Loucy (cell line): ENCODE measurements at regions not wholly inside any gene's neighbourhood (a gene's known extent, or its start where the extent isn't known, plus 50 kb on each side); places are given as distances from the start of the nearest gene placed in this dataset.

Experiments
- H2AFZ ChIP-seq: fragments of 200-600 bp; sonication (generic); 2 replicates; pipeline ENCODE4 v1.6.0; 2016; ENCODE audit warnings: antibody characterized with exemption, mild to moderate bottlenecking, low read length, moderate library complexity
- H3F3A ChIP-seq: fragments of 200-600 bp; 2 replicates; pipeline ENCODE4 v1.6.0; 2016; ENCODE audit warnings: antibody characterized with exemption, low read depth, mild to moderate bottlenecking
- H3K27me3 ChIP-seq: fragments of 200-600 bp; sonication (generic); 2 replicates; pipeline ENCODE4 v1.6.1; 2014; ENCODE audit warnings: low read length, mild to moderate bottlenecking; ENCODE audit not compliant: insufficient read depth, poor library complexity, severe bottlenecking
- H3K36me3 ChIP-seq: fragments of 200-600 bp; sonication (generic); 2 replicates; pipeline ENCODE4 v1.6.1; 2016; ENCODE audit warnings: low read length; ENCODE audit not compliant: insufficient read depth
- H3K4me1 ChIP-seq: fragments of 200-600 bp; sonication (generic); 2 replicates; pipeline ENCODE4 v1.5.1; 2014; ENCODE audit warnings: low read length, mild to moderate bottlenecking; ENCODE audit not compliant: insufficient read depth, poor library complexity, severe bottlenecking
- H3K4me2 ChIP-seq: fragments of 200-600 bp; sonication (generic); 2 replicates; pipeline ENCODE4 v1.6.0; 2014; ENCODE audit warnings: antibody characterized with exemption, low read length, low read depth, mild to moderate bottlenecking; ENCODE audit not compliant: poor library complexity, severe bottlenecking
- H3K4me3 ChIP-seq: fragments of 200-600 bp; sonication (generic); 2 replicates; pipeline ENCODE4 v1.5.1; 2014; ENCODE audit warnings: low read length, mild to moderate bottlenecking, mixed read lengths; ENCODE audit not compliant: poor library complexity, severe bottlenecking
- H3K79me2 ChIP-seq: fragments of 200-600 bp; sonication (generic); 2 replicates; pipeline ENCODE4 v1.6.1; 2014; ENCODE audit warnings: low read length; ENCODE audit not compliant: insufficient read depth
- H3K9ac ChIP-seq: fragments of 200-600 bp; sonication (generic); 2 replicates; pipeline ENCODE4 v1.6.0; 2014; ENCODE audit warnings: mild to moderate bottlenecking, low read depth, low read length, moderate library complexity; ENCODE audit not compliant: poor library complexity, severe bottlenecking
- H3K9me2 ChIP-seq: fragments of 200-600 bp; sonication (generic); replicated peaks from 2 replicates; pipeline ENCODE4 v1.6.1; 2016; ENCODE audit warnings: low read depth, low read length, mixed read lengths
- H3K9me3 ChIP-seq: fragments of 200-600 bp; sonication (generic); 2 replicates; pipeline ENCODE4 v1.6.1; 2014; ENCODE audit warnings: mild to moderate bottlenecking, antibody characterized with exemption, low read length, low read depth; ENCODE audit not compliant: insufficient read depth
- H4K20me1 ChIP-seq: fragments of 200-600 bp; sonication (generic); 2 replicates; pipeline ENCODE4 v1.6.0; 2014; ENCODE audit warnings: antibody characterized with exemption, low read length, mild to moderate bottlenecking; ENCODE audit not compliant: insufficient read depth, poor library complexity, severe bottlenecking
- CTCF ChIP-seq: fragments of 200-600 bp; sonication (generic); conservative IDR thresholded peaks from 2 replicates; pipeline ENCODE4 v1.5.1; 2014; ENCODE audit warnings: mild to moderate bottlenecking, antibody characterized with exemption, low read length
- EZH2phosphoT487 ChIP-seq: fragments of 200-600 bp; IDR thresholded peaks from 2 replicates; pipeline ENCODE4 v1.6.1; 2018; ENCODE audit warnings: antibody characterized with exemption, mild to moderate bottlenecking, moderate library complexity, borderline replicate concordance

GRCh38 chr14:36245223-36245622 lies 68.7 kb upstream of the PTCSC3 start:
- no peak overlapping the region for H3K9ac ChIP-seq
- no peaks in the 10 kb centered on the region for H3K4me1 ChIP-seq
- H3K9me2 ChIP-seq: no peaks in the 10 kb centered on the region
- H3K9me3 ChIP-seq: no peaks in the 10 kb centered on the region
- H4K20me1 ChIP-seq: no peaks in the 10 kb centered on the region
- no peaks in the 10 kb centered on the region for H3K27me3 ChIP-seq
- no peak overlapping the region for H2AFZ ChIP-seq
- H3K4me2 ChIP-seq: no peak overlapping the region
- H3F3A ChIP-seq: no peaks in the 10 kb centered on the region
- H3K79me2 ChIP-seq: no peaks in the 10 kb centered on the region
- no peaks in the 10 kb centered on the region for H3K36me3 ChIP-seq
- no peak overlapping the region for H3K4me3 ChIP-seq
- TF ChIP-seq CTCF (no peak), EZH2phosphoT487 (no peak)

GRCh38 chr14:36243183-36243582 lies 66.7 kb upstream of the PTCSC3 start:
- H3K9me2 ChIP-seq: no peaks in the 10 kb centered on the region
- H2AFZ ChIP-seq: no peak overlapping the region
- H3K4me1 ChIP-seq: no peaks in the 10 kb centered on the region
- no peaks in the 10 kb centered on the region for H3K79me2 ChIP-seq
- no peaks in the 10 kb centered on the region for H3K36me3 ChIP-seq
- H3K9ac ChIP-seq: no peak overlapping the region
- no peak overlapping the region for H3K4me3 ChIP-seq
- H4K20me1 ChIP-seq: no peaks in the 10 kb centered on the region
- H3K27me3 ChIP-seq: no peaks in the 10 kb centered on the region
- H3K9me3 ChIP-seq: no peaks in the 10 kb centered on the region
- H3F3A ChIP-seq: no peaks in the 10 kb centered on the region
- H3K4me2 ChIP-seq: no peak overlapping the region
- TF ChIP-seq CTCF (no peak), EZH2phosphoT487 (no peak)

- Histone ChIP-seq H3K4me1 (no peaks in the 10 kb centered on the region), H3K4me3 (no peak overlapping the region), H3K79me2 (no peaks in the 10 kb centered on the region), H3K4me2 (no peak overlapping the region), H3F3A (no peaks in the 10 kb centered on the region), H2AFZ (no peak overlapping the region), H3K9me2 (no peaks in the 10 kb centered on the region), H3K9me3 (no peaks in the 10 kb centered on the region), H4K20me1 (no peaks in the 10 kb centered on the region), H3K9ac (no peak overlapping the region), H3K36me3 (no peaks in the 10 kb centered on the region), H3K27me3 (no peaks in the 10 kb centered on the region)
- TF ChIP-seq EZH2phosphoT487: no peak
- TF ChIP-seq CTCF: peak; percentile 44
Measured at GRCh38 chr14:36241183-36241582, 64.7 kb upstream of the PTCSC3 start.
